ENCODE measurements at regions not wholly inside any gene's neighbourhood (a gene's known extent, or its start where the extent isn't known, plus 50 kb on each side); places are given as distances from the start of the nearest gene placed in this dataset.
"Not testable (repeated sequence)": the region's sequence is repeated elsewhere in the genome, so short reads cannot be mapped to it uniquely, and the experiment has no call there.

- H3K4me1 ChIP-seq, H3K9ac ChIP-seq, H3K27ac ChIP-seq, H3K27me3 ChIP-seq, H4K20me1 ChIP-seq, H3K36me3 ChIP-seq, H3K4me3 ChIP-seq, H3K4me2 ChIP-seq: not testable (repeated sequence)
- H3K9me3 ChIP-seq (replicated peaks in 1 of 11) = peaks cover 0 to 12% (median 7%) of the 10 kb centered on the region in 11 experiments; a peak in 10 of 22 replicates
These were observed 189.1 kb downstream of the FOXD4L6 start for GRCh38 chr9:40939201-40939887.

- Histone ChIP-seq H3K27ac (no peak overlapping the region), H3K4me3 (no peak overlapping the region), H3K27me3 (no peaks in the 10 kb centered on the region), H3K9me3 (replicated peaks in 1 of 11) (peaks cover 0 to 21% (median 13%) of the 10 kb centered on the region in 11 experiments; a peak in 12 of 22 replicates), H3K9ac (no peak overlapping the region), H3K36me3 (no peaks in the 10 kb centered on the region), H3K4me2 (no peak overlapping the region), H3K4me1 (no peaks in the 10 kb centered on the region), H4K20me1 (no peaks in the 10 kb centered on the region)
- no peak for TF ChIP-seq Cebpa-rat (IDR thresholded peaks at IDR 0.05)
These were observed 193.1 kb downstream of the FOXD4L6 start for GRCh38 chr9:40935336-40935735.

GRCh38 chr9:40934480-40934879 lies 194.0 kb downstream of the FOXD4L6 start:
- H3K36me3 ChIP-seq, H3K9ac ChIP-seq, H4K20me1 ChIP-seq, H3K4me3 ChIP-seq, H3K27ac ChIP-seq, H3K27me3 ChIP-seq, H3K4me2 ChIP-seq, H3K4me1 ChIP-seq: not testable (repeated sequence)
- peaks cover 0 to 21% (median 13%) of the 10 kb centered on the region in 11 experiments; a peak in 12 of 22 replicates for H3K9me3 ChIP-seq (replicated peaks in 1 of 11)

- H3K27me3 ChIP-seq, H3K4me3 ChIP-seq, H3K27ac ChIP-seq, H3K4me2 ChIP-seq, H3K36me3 ChIP-seq, H4K20me1 ChIP-seq, H3K4me1 ChIP-seq, H3K9ac ChIP-seq: not testable (repeated sequence)
- peaks cover 0 to 15% (median 5%) of the 10 kb centered on the region in 11 experiments; a peak in 11 of 22 replicates for H3K9me3 ChIP-seq (replicated peaks in 1 of 11)
These were observed 198.1 kb downstream of the FOXD4L6 start for GRCh38 chr9:40930426-40930825.

GRCh38 chr9:40929488-40929845 lies 199.0 kb downstream of the FOXD4L6 start:
- not testable (repeated sequence) for H3K36me3 ChIP-seq, H3K27me3 ChIP-seq, H3K9ac ChIP-seq, H3K27ac ChIP-seq, H4K20me1 ChIP-seq, H3K4me2 ChIP-seq, H3K4me3 ChIP-seq, H3K4me1 ChIP-seq
- H3K9me3 ChIP-seq (replicated peaks in 1 of 11) = peaks cover 0 to 14% (median 5%) of the 10 kb centered on the region in 11 experiments; a peak in 6 of 22 replicates

GRCh38 chr9:40928803-40929487 lies 199.5 kb downstream of the FOXD4L6 start:
- Histone ChIP-seq H3K4me2 (no peak overlapping the region), H3K9me3 (replicated peaks in 1 of 11) (peaks cover 0 to 8% (median under 1%) of the 10 kb centered on the region in 11 experiments; a peak in 6 of 22 replicates), H3K36me3 (no peaks in the 10 kb centered on the region), H3K9ac (no peak overlapping the region), H4K20me1 (no peaks in the 10 kb centered on the region), H3K27ac (no peak overlapping the region), H3K27me3 (no peaks in the 10 kb centered on the region), H3K4me3 (no peak overlapping the region), H3K4me1 (no peaks in the 10 kb centered on the region)
- TF ChIP-seq Cebpa-rat (IDR thresholded peaks at IDR 0.05) = no peak

- Histone ChIP-seq H3K4me1 (no peaks in the 10 kb centered on the region), H3K9ac (no peak overlapping the region), H3K4me3 (no peak overlapping the region), H3K27ac (no peak overlapping the region), H3K9me3 (replicated peaks in 1 of 11) (peaks cover 0 to under 1% (median 0%) of the 10 kb centered on the region in 11 experiments; a peak in 1 of 22 replicates), H3K4me2 (no peak overlapping the region), H4K20me1 (no peaks in the 10 kb centered on the region), H3K36me3 (no peaks in the 10 kb centered on the region), H3K27me3 (no peaks in the 10 kb centered on the region)
- no peak for TF ChIP-seq Cebpa-rat (IDR thresholded peaks at IDR 0.05)
These were observed 200.4 kb downstream of the FOXD4L6 start for GRCh38 chr9:40927851-40928802.

GRCh38 chr9:40927260-40927631 lies 201.2 kb downstream of the FOXD4L6 start:
- Histone ChIP-seq H3K27ac (no peak overlapping the region), H3K36me3 (no peaks in the 10 kb centered on the region), H4K20me1 (no peaks in the 10 kb centered on the region), H3K4me2 (no peak overlapping the region), H3K27me3 (no peaks in the 10 kb centered on the region), H3K4me3 (no peak overlapping the region), H3K9me3 (replicated peaks in 1 of 11) (no peaks in the 10 kb centered on the region), H3K4me1 (no peaks in the 10 kb centered on the region), H3K9ac (no peak overlapping the region)
- no peak for TF ChIP-seq Cebpa-rat (IDR thresholded peaks at IDR 0.05)

GRCh38 chr9:40926404-40927259 lies 201.8 kb downstream of the FOXD4L6 start:
- Histone ChIP-seq H3K4me1 (no peaks in the 10 kb centered on the region), H3K4me3 (no peak overlapping the region), H3K36me3 (no peaks in the 10 kb centered on the region), H3K9ac (no peak overlapping the region), H3K9me3 (replicated peaks in 1 of 11) (no peaks in the 10 kb centered on the region), H4K20me1 (no peaks in the 10 kb centered on the region), H3K4me2 (no peak overlapping the region), H3K27me3 (no peaks in the 10 kb centered on the region), H3K27ac (no peak overlapping the region)
- no peak for TF ChIP-seq Cebpa-rat (IDR thresholded peaks at IDR 0.05)
